ENCODE measurements at regions not wholly inside any gene's neighbourhood (a gene's known extent, or its start where the extent isn't known, plus 50 kb on each side); places are given as distances from the start of the nearest gene placed in this dataset.
"Not testable (repeated sequence)": the region's sequence is repeated elsewhere in the genome, so short reads cannot be mapped to it uniquely, and the experiment has no call there.

DNA sequence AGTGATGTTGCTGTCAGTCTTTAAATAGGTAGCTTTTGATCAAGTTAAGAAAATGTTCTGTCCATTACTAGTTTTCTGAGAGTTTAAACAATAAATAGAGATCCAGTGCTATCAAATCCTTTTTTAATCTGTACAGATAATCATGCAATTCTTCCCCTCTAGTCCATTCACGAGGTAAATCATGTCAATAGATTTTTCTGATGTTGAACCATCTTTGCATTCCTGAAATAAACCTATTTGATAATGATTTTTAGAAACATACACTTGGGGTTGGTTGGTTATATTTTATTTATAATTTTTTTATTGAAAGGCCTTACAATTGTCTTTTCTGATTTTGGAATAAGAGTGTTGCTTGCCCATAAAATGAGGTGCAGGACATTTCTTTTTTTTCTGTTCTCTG lies 95.0 kb downstream of the FAM53A start:
- Histone ChIP-seq H3K4me3 (ENCODE audit: low read length) (no peak overlapping the region), H3K27ac (ENCODE audit: low read length) (no peak overlapping the region), H3K36me3 (ENCODE audit: control insufficient read depth, insufficient read depth, low read length) (no peaks in the 10 kb centered on the region), H3K9me3 (replicated peaks; ENCODE audit: control insufficient read depth, low read depth, low read length) (peaks cover 11% of the 10 kb centered on the region), H3K4me1 (ENCODE audit: control insufficient read depth, insufficient read depth, low read length) (no peaks in the 10 kb centered on the region), H3K27me3 (ENCODE audit: control insufficient read depth, insufficient read depth, low read length) (peaks cover 13% of the 10 kb centered on the region)
- no peak for DNase-seq
- WGBS (ENCODE audit: insufficient coverage): no CpG with 5 or more reads among the region's 1 CpG

DNA sequence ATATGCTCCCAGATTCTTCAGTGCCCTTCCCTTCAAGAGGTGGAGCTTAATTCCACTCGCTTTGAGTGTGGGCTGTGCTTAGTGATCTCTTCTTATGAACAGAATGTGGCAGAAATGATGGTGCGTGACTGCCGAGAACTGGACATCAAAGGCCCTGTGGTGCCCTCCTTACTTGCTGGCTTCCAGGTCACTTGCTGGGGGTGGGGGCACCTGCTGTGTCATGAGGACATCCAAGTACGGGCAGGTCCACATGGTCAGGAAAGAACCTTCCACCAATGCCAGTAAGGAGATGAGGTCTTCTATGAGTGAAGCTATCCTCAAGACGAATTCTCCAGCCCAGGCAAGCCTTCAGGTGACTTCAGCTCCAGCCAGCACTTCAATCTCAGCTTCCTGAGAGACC lies 95.8 kb downstream of the FAM53A start:
- Histone ChIP-seq H3K27me3 (ENCODE audit: control insufficient read depth, insufficient read depth, low read length) (peaks cover 10% of the 10 kb centered on the region), H3K27ac (ENCODE audit: low read length) (no peak overlapping the region), H3K4me1 (ENCODE audit: control insufficient read depth, insufficient read depth, low read length) (no peaks in the 10 kb centered on the region), H3K4me3 (ENCODE audit: low read length) (no peak overlapping the region), H3K9me3 (replicated peaks; ENCODE audit: control insufficient read depth, low read depth, low read length) (peaks cover 11% of the 10 kb centered on the region), H3K36me3 (ENCODE audit: control insufficient read depth, insufficient read depth, low read length) (no peaks in the 10 kb centered on the region)
- no CpG with 5 or more reads among the region's 5 CpGs for WGBS (ENCODE audit: insufficient coverage)
- no peak for DNase-seq

DNA sequence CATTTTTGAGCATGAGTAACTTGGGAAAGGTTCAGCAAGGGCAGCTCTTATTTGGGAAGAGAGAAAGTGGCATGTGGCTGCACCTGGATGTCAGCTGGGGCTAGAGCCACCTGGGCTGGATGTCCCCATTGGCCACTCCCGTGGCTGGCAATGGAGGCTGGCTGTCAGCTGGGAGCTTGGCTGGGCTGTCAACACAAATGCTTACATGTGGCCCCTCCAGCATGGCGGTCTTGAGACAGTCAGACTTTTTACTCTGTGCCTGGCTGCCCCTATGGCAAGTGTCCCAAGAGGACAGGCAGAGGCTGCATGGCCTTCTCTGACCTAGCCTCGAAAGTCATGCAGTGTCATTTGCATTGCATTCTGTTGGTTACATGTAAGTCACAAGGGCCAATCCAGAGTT lies 99.6 kb downstream of the FAM53A start:
- no peak for DNase-seq
- H3K36me3 ChIP-seq (ENCODE audit: control insufficient read depth, insufficient read depth, low read length): no peaks in the 10 kb centered on the region
- H3K27me3 ChIP-seq (ENCODE audit: control insufficient read depth, insufficient read depth, low read length): peaks cover 17% of the 10 kb centered on the region
- no peaks in the 10 kb centered on the region for H3K9me3 ChIP-seq (replicated peaks; ENCODE audit: control insufficient read depth, low read depth, low read length)
- H3K27ac ChIP-seq (ENCODE audit: low read length): no peak overlapping the region
- peaks cover 6% of the 10 kb centered on the region for H3K4me1 ChIP-seq (ENCODE audit: control insufficient read depth, insufficient read depth, low read length)
- WGBS (ENCODE audit: insufficient coverage): 62% methylated on average over 3 of the region's 3 CpGs
- H3K4me3 ChIP-seq (ENCODE audit: low read length): no peak overlapping the region

DNA sequence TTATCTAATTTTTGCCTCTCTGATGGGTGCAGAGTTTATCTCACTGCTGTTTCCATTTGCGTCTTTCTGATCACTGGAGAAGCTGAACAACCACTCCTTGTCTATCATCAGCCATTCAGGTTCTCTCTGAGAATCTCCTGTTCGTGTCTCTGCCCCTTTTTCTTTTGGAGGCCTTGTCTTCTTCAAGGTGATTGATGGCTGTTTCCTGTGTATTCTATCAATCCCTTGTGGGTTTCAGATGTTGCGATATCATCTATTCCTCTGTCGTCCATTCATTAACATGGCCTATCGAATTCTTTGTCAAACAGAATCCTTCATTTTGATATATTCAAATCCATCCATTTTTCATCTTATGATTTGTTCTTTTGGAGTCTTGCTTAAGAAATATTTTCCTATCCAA lies 100.3 kb downstream of the FAM53A start:
- Histone ChIP-seq H3K27me3 (ENCODE audit: control insufficient read depth, insufficient read depth, low read length) (peaks cover 21% of the 10 kb centered on the region), H3K36me3 (ENCODE audit: control insufficient read depth, insufficient read depth, low read length) (no peaks in the 10 kb centered on the region), H3K27ac (ENCODE audit: low read length) (no peak overlapping the region), H3K4me3 (ENCODE audit: low read length) (no peak overlapping the region), H3K9me3 (replicated peaks; ENCODE audit: control insufficient read depth, low read depth, low read length) (no peaks in the 10 kb centered on the region), H3K4me1 (ENCODE audit: control insufficient read depth, insufficient read depth, low read length) (peaks cover 9% of the 10 kb centered on the region)
- WGBS (ENCODE audit: insufficient coverage): 80% methylated on average over 1 of the region's 5 CpGs
- no peak for DNase-seq

DNA sequence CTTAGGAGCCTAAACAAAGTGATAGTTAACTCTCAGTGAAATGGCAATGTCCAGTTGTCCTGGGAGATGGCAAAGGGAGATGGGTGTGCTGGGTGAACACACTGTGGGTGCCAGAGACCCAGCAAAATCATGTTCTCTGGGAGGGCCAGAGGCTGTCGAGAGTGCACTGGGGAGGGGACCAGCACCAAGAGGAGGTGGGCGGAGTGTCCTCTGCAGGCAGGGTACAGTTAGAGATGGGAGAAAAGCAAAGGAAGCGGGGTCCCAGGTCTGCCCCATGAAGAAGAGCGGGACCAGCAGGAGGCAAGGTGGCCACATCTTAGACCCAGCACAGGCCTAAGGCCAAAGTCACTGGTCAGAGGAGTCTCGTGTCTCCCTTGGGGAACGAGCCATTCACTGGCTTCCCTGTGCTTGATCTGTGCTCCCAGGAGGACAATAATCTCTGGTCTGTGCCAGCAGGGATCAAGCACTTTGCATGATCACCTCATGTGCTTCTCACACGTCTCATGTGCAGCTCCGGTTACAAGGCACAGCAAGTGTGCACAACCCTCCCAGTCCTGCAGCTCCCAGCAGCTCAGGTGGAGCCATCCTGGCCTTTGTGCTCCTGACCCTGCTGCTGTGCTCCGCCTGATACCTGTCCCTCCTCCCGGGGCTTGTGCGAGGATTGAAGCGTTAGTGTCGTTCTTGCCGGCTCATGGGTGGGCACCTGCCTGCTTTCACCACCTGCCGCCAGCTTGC lies 100.9 kb downstream of the FAM53A start:
- H3K4me1 ChIP-seq (ENCODE audit: control insufficient read depth, insufficient read depth, low read length): peaks cover 12% of the 10 kb centered on the region
- H3K9me3 ChIP-seq (replicated peaks; ENCODE audit: control insufficient read depth, low read depth, low read length): no peaks in the 10 kb centered on the region
- no peak overlapping the region for H3K4me3 ChIP-seq (ENCODE audit: low read length)
- H3K36me3 ChIP-seq (ENCODE audit: control insufficient read depth, insufficient read depth, low read length): no peaks in the 10 kb centered on the region
- WGBS (ENCODE audit: insufficient coverage): 77% methylated on average over 13 of the region's 15 CpGs
- no peak for DNase-seq
- no peak overlapping the region for H3K27ac ChIP-seq (ENCODE audit: low read length)
- peaks cover 26% of the 10 kb centered on the region for H3K27me3 ChIP-seq (ENCODE audit: control insufficient read depth, insufficient read depth, low read length)

DNA sequence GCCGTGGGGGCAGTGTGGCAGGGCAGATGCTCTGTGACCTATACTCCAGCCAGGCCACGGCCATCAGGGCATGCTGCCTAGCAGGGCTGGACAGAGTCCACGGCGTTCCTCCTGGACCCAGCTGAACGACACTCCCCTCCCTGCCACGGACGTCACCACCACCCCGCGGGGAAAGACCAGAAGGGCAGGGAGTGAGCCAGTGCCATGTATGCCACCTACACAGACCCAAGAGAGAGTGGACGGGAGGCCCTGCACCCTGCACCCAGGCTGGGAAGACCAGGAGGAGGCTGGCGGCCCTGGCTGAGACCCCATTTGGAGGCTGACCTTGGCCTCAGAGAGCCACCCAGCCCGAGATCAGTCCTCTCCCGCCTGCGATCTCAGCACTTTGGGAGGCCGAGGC lies 101.9 kb downstream of the FAM53A start:
- H3K36me3 ChIP-seq (ENCODE audit: control insufficient read depth, insufficient read depth, low read length): no peaks in the 10 kb centered on the region
- no peaks in the 10 kb centered on the region for H3K9me3 ChIP-seq (replicated peaks; ENCODE audit: control insufficient read depth, low read depth, low read length)
- DNase-seq: no peak
- no peak overlapping the region for H3K4me3 ChIP-seq (ENCODE audit: low read length)
- peaks cover 36% of the 10 kb centered on the region for H3K27me3 ChIP-seq (ENCODE audit: control insufficient read depth, insufficient read depth, low read length)
- 59% methylated on average over 6 of the region's 15 CpGs for WGBS (ENCODE audit: insufficient coverage)
- peaks cover 14% of the 10 kb centered on the region for H3K4me1 ChIP-seq (ENCODE audit: control insufficient read depth, insufficient read depth, low read length)
- no peak overlapping the region for H3K27ac ChIP-seq (ENCODE audit: low read length)

DNA sequence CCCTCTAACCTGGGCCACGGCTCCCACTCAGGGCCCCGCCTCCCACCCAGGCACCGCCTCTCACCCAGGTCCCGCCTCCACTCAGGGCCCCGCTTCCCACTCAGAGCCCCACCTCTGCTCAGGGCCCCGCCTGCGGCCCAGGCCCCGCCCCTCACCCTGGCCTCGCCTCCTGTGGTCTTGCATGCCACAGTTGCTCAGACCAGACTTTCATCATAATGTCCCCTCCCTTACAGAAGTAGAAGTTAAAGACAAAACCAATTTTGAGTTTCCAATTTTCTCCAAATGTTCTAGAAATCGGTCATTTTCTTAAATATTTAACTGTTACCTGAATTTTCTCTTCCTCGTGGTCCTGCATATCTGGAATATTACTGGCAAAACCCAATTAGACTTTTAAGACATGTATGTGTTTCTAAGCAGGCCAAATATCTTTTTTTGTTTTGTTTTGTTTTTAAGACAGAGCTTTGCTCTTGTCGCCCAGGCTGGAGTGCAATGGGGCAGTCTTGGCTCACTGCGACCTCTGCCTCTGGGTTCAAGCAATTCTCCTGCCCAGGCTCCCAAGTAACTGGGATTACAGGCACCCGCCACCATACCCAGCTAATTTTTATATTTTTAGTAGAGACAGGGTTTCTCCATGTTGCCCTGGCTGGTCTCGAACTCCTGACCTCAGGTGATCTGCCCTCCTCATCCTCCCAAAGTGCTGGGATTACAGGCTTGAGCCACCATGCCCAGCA lies 102.8 kb downstream of the FAM53A start:
- peak; percentile 73 for DNase-seq
- H3K4me1 ChIP-seq (ENCODE audit: control insufficient read depth, insufficient read depth, low read length): peaks cover 14% of the 10 kb centered on the region
- H3K27me3 ChIP-seq (ENCODE audit: control insufficient read depth, insufficient read depth, low read length): peaks cover 45% of the 10 kb centered on the region
- not testable (repeated sequence) for H3K36me3 ChIP-seq (ENCODE audit: control insufficient read depth, insufficient read depth, low read length); H3K9me3 ChIP-seq (replicated peaks; ENCODE audit: control insufficient read depth, low read depth, low read length); H3K27ac ChIP-seq (ENCODE audit: low read length); H3K4me3 ChIP-seq (ENCODE audit: low read length)
- WGBS (ENCODE audit: insufficient coverage): 8% methylated on average over 10 of the region's 15 CpGs

DNA sequence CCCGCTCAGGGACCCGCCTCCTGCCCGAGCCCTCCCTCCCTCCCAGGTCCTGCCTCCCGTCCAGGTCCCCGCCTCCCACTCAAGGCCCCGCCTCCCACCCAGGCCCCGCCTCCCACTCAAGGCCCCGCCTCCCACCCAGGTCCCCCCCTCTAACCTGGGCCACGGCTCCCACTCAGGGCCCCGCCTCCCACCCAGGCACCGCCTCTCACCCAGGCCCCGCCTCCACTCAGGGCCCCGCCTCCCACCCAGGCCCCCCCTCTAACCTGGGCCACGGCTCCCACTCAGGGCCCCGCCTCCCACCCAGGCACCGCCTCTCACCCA lies 103.5 kb downstream of the FAM53A start:
- not testable (repeated sequence) for H3K4me3 ChIP-seq (ENCODE audit: low read length)

DNA sequence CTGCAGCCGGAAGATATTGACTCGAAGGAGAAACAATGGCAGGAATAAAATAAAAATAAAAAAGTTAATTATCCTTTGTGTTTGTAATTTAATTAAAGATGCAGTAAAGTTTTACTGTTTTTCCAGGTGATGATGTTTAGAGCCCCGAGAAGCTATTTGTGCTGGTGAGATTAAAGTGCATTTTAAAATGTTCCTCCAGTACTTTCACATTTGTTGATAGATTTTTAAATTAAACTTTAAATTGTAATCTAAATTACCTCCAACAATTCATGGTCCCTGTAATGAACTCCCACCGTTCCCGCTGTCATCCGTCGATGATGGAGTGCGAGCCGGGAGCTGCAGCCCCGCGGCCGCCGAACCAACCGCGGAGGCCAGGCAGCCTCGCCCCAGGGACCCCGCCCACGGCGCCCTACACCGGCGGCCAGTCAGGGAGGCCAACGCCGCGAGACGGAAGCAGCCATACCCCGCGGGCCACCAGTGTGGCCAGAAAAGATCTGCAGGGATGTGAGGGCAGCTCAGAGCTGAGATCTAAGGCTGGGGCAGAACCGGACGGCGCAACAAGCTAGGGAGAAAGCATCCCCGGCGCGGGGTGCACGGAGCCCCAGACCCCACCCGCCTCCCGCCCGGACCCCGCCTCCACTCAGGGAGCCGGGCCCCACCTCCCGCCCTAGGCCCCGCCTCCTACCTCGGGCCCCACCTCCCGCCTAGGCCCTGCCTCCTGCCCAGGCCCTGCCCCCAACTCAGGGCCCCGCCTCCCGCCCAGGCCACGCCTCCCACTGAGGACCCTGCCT lies 104.0 kb downstream of the FAM53A start:
- Histone ChIP-seq H3K36me3 (ENCODE audit: control insufficient read depth, insufficient read depth, low read length) (no peaks in the 10 kb centered on the region), H3K27me3 (ENCODE audit: control insufficient read depth, insufficient read depth, low read length) (peaks cover 55% of the 10 kb centered on the region), H3K4me1 (ENCODE audit: control insufficient read depth, insufficient read depth, low read length) (peaks cover 14% of the 10 kb centered on the region), H3K4me3 (ENCODE audit: low read length) (peak overlapping the region; percentile 34), H3K27ac (ENCODE audit: low read length) (no peak overlapping the region), H3K9me3 (replicated peaks; ENCODE audit: control insufficient read depth, low read depth, low read length) (no peaks in the 10 kb centered on the region)
- peak; percentile 72 for DNase-seq
- under 1% methylated on average over 43 of the region's 46 CpGs for WGBS (ENCODE audit: insufficient coverage)

More for the DNA sequence above, 103.5 kb downstream of the FAM53A start:
- not testable (repeated sequence) for H3K9me3 ChIP-seq (replicated peaks; ENCODE audit: control insufficient read depth, low read depth, low read length); H3K27ac ChIP-seq (ENCODE audit: low read length); DNase-seq; H3K36me3 ChIP-seq (ENCODE audit: control insufficient read depth, insufficient read depth, low read length)
- WGBS (ENCODE audit: insufficient coverage): 0% methylated on average over 2 of the region's 16 CpGs
- H3K27me3 ChIP-seq (ENCODE audit: control insufficient read depth, insufficient read depth, low read length): peaks cover 51% of the 10 kb centered on the region
- H3K4me1 ChIP-seq (ENCODE audit: control insufficient read depth, insufficient read depth, low read length): peaks cover 14% of the 10 kb centered on the region
